H9 (cell line): ENCODE measurements at regions not wholly inside any gene's neighbourhood (a gene's known extent, or its start where the extent isn't known, plus 50 kb on each side); places are given as distances from the start of the nearest gene placed in this dataset.
"Not testable (repeated sequence)": the region's sequence is repeated elsewhere in the genome, so short reads cannot be mapped to it uniquely, and the experiment has no call there.

Experiments
- DNase-seq: peaks from one replicate; pipeline ENCODE4 v3.0.0-alpha.2; 2017
- H2AFZ ChIP-seq: one replicate; pipeline ENCODE4 v1.6.1; 2013; ENCODE audit warnings: mild to moderate bottlenecking, low read length, control low read depth, moderate library complexity
- H2AK5ac ChIP-seq: 2 replicates; pipeline ENCODE4 v1.6.1; 2013; ENCODE audit warnings: low read length, control low read depth, mixed read lengths; ENCODE audit not compliant: insufficient read length
- H2BK120ac ChIP-seq: one replicate; pipeline ENCODE4 v1.6.1; 2013; ENCODE audit warnings: low read depth, mild to moderate bottlenecking, low read length, control low read depth, inconsistent platforms; ENCODE audit not compliant: poor library complexity, severe bottlenecking
- H2BK12ac ChIP-seq: 2 replicates; pipeline ENCODE4 v1.6.1; 2013; ENCODE audit warnings: low read length, control low read depth, mixed read lengths, low read depth; ENCODE audit not compliant: insufficient read length
- H2BK15ac ChIP-seq: 2 replicates; pipeline ENCODE4 v1.6.1; 2013; ENCODE audit warnings: low read depth, low read length, control low read depth
- H2BK20ac ChIP-seq: one replicate; pipeline ENCODE4 v1.6.1; 2013; ENCODE audit warnings: low read depth, mild to moderate bottlenecking, low read length, control low read depth, inconsistent platforms; ENCODE audit not compliant: poor library complexity, severe bottlenecking
- H2BK5ac ChIP-seq: 2 replicates; pipeline ENCODE4 v1.6.1; 2013; ENCODE audit warnings: low read length, control low read depth, mixed read lengths; ENCODE audit not compliant: insufficient read length
- H3K14ac ChIP-seq: 2 replicates; pipeline ENCODE4 v1.6.1; 2013; ENCODE audit warnings: low read length, control low read depth; ENCODE audit not compliant: insufficient read depth
- H3K18ac ChIP-seq: 2 replicates; pipeline ENCODE4 v1.6.1; 2013; ENCODE audit warnings: low read depth, mild to moderate bottlenecking, mixed read lengths, low read length, control low read depth; ENCODE audit not compliant: insufficient read length
- H3K23ac ChIP-seq: 2 replicates; pipeline ENCODE4 v1.6.1; 2013; ENCODE audit warnings: low read length, control low read depth, mixed read lengths, low read depth; ENCODE audit not compliant: insufficient read length
- H3K23me2 ChIP-seq: 2 replicates; pipeline ENCODE4 v1.6.1; 2013; ENCODE audit warnings: low read depth, mild to moderate bottlenecking, mixed read lengths, low read length, control low read depth; ENCODE audit not compliant: insufficient read length, poor library complexity, severe bottlenecking
- H3K27ac ChIP-seq: 2 replicates; pipeline ENCODE4 v1.5.1; 2013; ENCODE audit warnings: low read length, control low read depth, mixed read lengths, low read depth; ENCODE audit not compliant: insufficient read length
- H3K27me3 ChIP-seq: 2 replicates; pipeline ENCODE4 v1.6.1; 2013; ENCODE audit warnings: low read length, control low read depth, inconsistent platforms; ENCODE audit not compliant: insufficient read depth
- H3K4ac ChIP-seq: 2 replicates; pipeline ENCODE4 v1.6.1; 2013; ENCODE audit warnings: low read depth, mild to moderate bottlenecking, control low read depth, inconsistent platforms, low read length, moderate library complexity
- H3K4me1 ChIP-seq: 2 replicates; pipeline ENCODE4 v1.6.1; 2013; ENCODE audit warnings: low read length, control low read depth, inconsistent platforms; ENCODE audit not compliant: insufficient read depth
- H3K4me2 ChIP-seq: 2 replicates; pipeline ENCODE4 v1.6.1; 2013; ENCODE audit warnings: low read length, control low read depth, mixed read lengths; ENCODE audit not compliant: insufficient read length, insufficient read depth
- H3K56ac ChIP-seq: 2 replicates; pipeline ENCODE4 v1.6.1; 2013; ENCODE audit warnings: low read depth, mild to moderate bottlenecking, mixed read lengths, low read length, control low read depth; ENCODE audit not compliant: insufficient read length
- H3K79me1 ChIP-seq: 2 replicates; pipeline ENCODE4 v1.6.1; 2013; ENCODE audit warnings: low read depth, mild to moderate bottlenecking, moderate library complexity, low read length, control low read depth, inconsistent platforms; ENCODE audit not compliant: insufficient read depth, poor library complexity, severe bottlenecking
- H3K79me2 ChIP-seq: 2 replicates; pipeline ENCODE4 v1.6.1; 2013; ENCODE audit warnings: low read length, control low read depth, inconsistent platforms; ENCODE audit not compliant: insufficient read depth
- H3K9ac ChIP-seq: 2 replicates; pipeline ENCODE4 v1.6.1; 2013; ENCODE audit warnings: low read length, control low read depth, mixed read lengths; ENCODE audit not compliant: insufficient read length; ENCODE audit errors: extremely low read depth
- H3K9me3 ChIP-seq: one replicate; pipeline ENCODE4 v1.6.1; 2013; ENCODE audit warnings: low read depth, low read length, inconsistent platforms; ENCODE audit not compliant: control insufficient read depth
- H3T11ph ChIP-seq: one replicate; pipeline ENCODE4 v1.6.1; 2013; ENCODE audit warnings: mild to moderate bottlenecking, low read length, control low read depth, inconsistent platforms
- H4K20me1 ChIP-seq: one replicate; pipeline ENCODE4 v1.6.1; 2013; ENCODE audit not compliant: control insufficient read depth, insufficient read length, insufficient read depth
- H4K5ac ChIP-seq: 2 replicates; pipeline ENCODE4 v1.6.1; 2013; ENCODE audit warnings: low read depth, mild to moderate bottlenecking, mixed read lengths, low read length, control low read depth; ENCODE audit not compliant: insufficient read length
- H4K8ac ChIP-seq: replicated peaks from 2 replicates; pipeline ENCODE4 v1.6.1; 2013; ENCODE audit warnings: low read length, control low read depth, mixed read lengths, low read depth; ENCODE audit not compliant: insufficient read length
- H4K91ac ChIP-seq: 2 replicates; pipeline ENCODE4 v1.6.1; 2013; ENCODE audit warnings: low read depth, mild to moderate bottlenecking, moderate library complexity, mixed read lengths, low read length, control low read depth; ENCODE audit not compliant: insufficient read length
- H3K27ac Mint-ChIP-seq, 3 experiments: 2 replicates in 2 of 3; 3 replicates in 1 of 3; pipeline ENCODE4 v1.8.0; 2020 to 2021; ENCODE audit warnings: mixed read lengths in 3 of 3, mild to moderate bottlenecking in 1 of 3, moderate library complexity in 1 of 3
- H3K27me3 Mint-ChIP-seq: 2 replicates; pipeline ENCODE4 v1.8.0; 2021; ENCODE audit warnings: low read depth, mild to moderate bottlenecking, moderate library complexity, mixed read lengths
- H3K36me3 Mint-ChIP-seq, 3 experiments: 2 replicates in 2 of 3; 3 replicates in 1 of 3; pipeline ENCODE4 v1.8.0; 2020 to 2021; ENCODE audit warnings: low read depth in 3 of 3, mixed read lengths in 3 of 3; ENCODE audit not compliant: insufficient read depth in 1 of 3
- H3K4me1 Mint-ChIP-seq, 2 experiments: 2 replicates each; pipeline ENCODE4 v1.8.0; 2020; ENCODE audit warnings: mixed read lengths in 2 of 2
- H3K4me3 Mint-ChIP-seq, 2 experiments: 2 replicates in 1 of 2; 3 replicates in 1 of 2; pipeline ENCODE4 v1.8.0; 2020 to 2021; ENCODE audit warnings: mild to moderate bottlenecking in 2 of 2, mixed read lengths in 2 of 2, moderate library complexity in 1 of 2
- H3K9me3 Mint-ChIP-seq, 2 experiments: 2 replicates in 1 of 2; 3 replicates in 1 of 2; pipeline ENCODE4 v1.8.0; 2020; ENCODE audit warnings: mild to moderate bottlenecking in 2 of 2, mixed read lengths in 2 of 2, moderate library complexity in 1 of 2
- CTCF ChIP-seq: fragments of 200-600 bp; sonication (generic); conservative IDR thresholded peaks from 3 replicates; pipeline ENCODE4 v1.8.0; 2021; ENCODE audit warnings: antibody characterized with exemption, mild to moderate bottlenecking
- WGBS: extraction: QIAGEN DNeasy Blood & Tissue Kit; methylation state at CpG from one replicate; pipeline ENCODE4 v1.1.7; 2013; ENCODE audit warnings: missing lambda C conversion rate, low lambda C conversion rate, mixed read lengths; ENCODE audit not compliant: insufficient read length; ENCODE audit errors: extremely low coverage; 5-methylcytosine and 5-hydroxymethylcytosine counted together

- Histone ChIP-seq H3K79me2 (no peaks in the 10 kb centered on the region), H3K23me2 (no peaks in the 10 kb centered on the region), H2BK120ac (no peak overlapping the region), H3K9ac (no peak overlapping the region), H3T11ph (no peak overlapping the region), H3K14ac (no peak overlapping the region), H3K4me1 (peaks cover 7% of the 10 kb centered on the region; the same call in 1 of the 2 replicates), H3K4ac (no peak overlapping the region), H2BK12ac (no peak overlapping the region), H4K91ac (no peak overlapping the region), H2BK5ac (no peak overlapping the region), H2AFZ (no peak overlapping the region), H2BK20ac (no peak overlapping the region), H2AK5ac (no peak overlapping the region), H2BK15ac (no peak overlapping the region), H3K56ac (no peak overlapping the region), H3K9me3 (no peaks in the 10 kb centered on the region), H3K4me2 (no peak overlapping the region), H4K20me1 (no peaks in the 10 kb centered on the region), H4K8ac (no peak overlapping the region), H4K5ac (no peak overlapping the region), H3K79me1 (no peaks in the 10 kb centered on the region), H3K27ac (no peak overlapping the region), H3K27me3 (no peaks in the 10 kb centered on the region), H3K18ac (no peak overlapping the region), H3K23ac (no peak overlapping the region)
- H3K36me3 Mint-ChIP-seq = no peaks in the 10 kb centered on the region
- H3K4me3 Mint-ChIP-seq = no peak overlapping the region
- H3K27me3 Mint-ChIP-seq = no peaks in the 10 kb centered on the region
- DNase-seq = no peak
- H3K4me1 Mint-ChIP-seq = peaks cover 10 to 16% of the 10 kb centered on the region in 2 experiments
- WGBS = no CpG with 5 or more reads among the region's 5 CpGs
- H3K27ac Mint-ChIP-seq = peak overlapping the region in 1 of 3 experiments; percentile 18; a peak in 1 of 7 replicates
- TF ChIP-seq CTCF = no peak
- H3K9me3 Mint-ChIP-seq = no peaks in the 10 kb centered on the region
Measured at GRCh38 chr1:220420726-220421125, 107.2 kb upstream of the MARK1 start.

- not testable (repeated sequence) for H3K27ac ChIP-seq, H3K56ac ChIP-seq, H3K4me3 Mint-ChIP-seq, DNase-seq, H3K23ac ChIP-seq, H3K23me2 ChIP-seq, H3K4ac ChIP-seq, H4K8ac ChIP-seq, H2BK5ac ChIP-seq, H2AK5ac ChIP-seq, H3T11ph ChIP-seq, H2BK20ac ChIP-seq, H3K14ac ChIP-seq, H3K18ac ChIP-seq, H3K4me2 ChIP-seq, H2BK120ac ChIP-seq, H3K27me3 Mint-ChIP-seq, H4K5ac ChIP-seq, H4K91ac ChIP-seq, H2BK12ac ChIP-seq, H3K79me2 ChIP-seq, H4K20me1 ChIP-seq, H2BK15ac ChIP-seq, H3K9ac ChIP-seq, H3K4me1 ChIP-seq, H3K27me3 ChIP-seq, H2AFZ ChIP-seq, H3K79me1 ChIP-seq, H3K27ac Mint-ChIP-seq, H3K9me3 ChIP-seq
- H3K36me3 Mint-ChIP-seq = peaks cover 0 to 20% (median 5%) of the 10 kb centered on the region in 3 experiments; a peak in 6 of 7 replicates
- no CpG with 5 or more reads among the region's 19 CpGs for WGBS
- peaks cover 14 to 16% of the 10 kb centered on the region in 2 experiments; a peak in 4 of 5 replicates for H3K9me3 Mint-ChIP-seq
- H3K4me1 Mint-ChIP-seq = peaks cover 24 to 29% of the 10 kb centered on the region in 2 experiments
Measured at GRCh38 chr1:220412382-220412781, 115.6 kb upstream of the MARK1 start.
